ENCODE measurements at regions not wholly inside any gene's neighbourhood (a gene's known extent, or its start where the extent isn't known, plus 50 kb on each side); places are given as distances from the start of the nearest gene placed in this dataset.

DNA sequence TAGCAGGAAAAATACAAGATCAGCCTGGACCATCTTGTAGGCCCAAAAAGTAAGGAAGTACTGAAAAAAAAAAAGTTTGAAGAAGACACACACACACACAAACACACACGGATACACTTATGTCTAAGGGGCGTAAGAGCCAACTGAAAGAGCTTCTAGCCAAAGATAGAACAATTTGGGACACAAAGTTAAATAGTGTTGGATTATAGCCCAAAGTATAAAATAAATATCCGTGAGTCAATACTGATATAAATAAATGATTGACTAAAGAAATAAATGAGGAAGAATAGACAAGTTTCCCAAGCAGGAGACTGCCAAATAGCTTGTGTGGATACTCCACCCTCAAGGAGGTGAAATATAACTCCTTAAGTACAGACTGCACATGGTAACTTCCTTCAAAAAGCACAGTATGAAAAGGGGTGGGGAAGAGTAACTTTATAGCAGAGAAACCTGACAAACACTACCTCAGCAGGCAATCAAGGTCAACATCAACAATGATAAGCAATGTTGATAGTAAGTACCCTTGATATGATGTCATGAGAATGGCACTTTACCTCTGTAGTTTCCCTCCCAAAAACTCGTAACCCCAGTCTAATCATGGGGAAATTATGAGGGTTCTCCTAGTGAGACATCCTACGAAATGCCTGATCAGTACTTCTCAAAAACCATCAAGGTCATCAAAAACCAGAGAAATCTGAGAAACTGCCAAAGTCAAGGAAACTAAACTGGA, 187.3 kb upstream of the ATP11B start:
- DNase-seq (no peak), FAIRE-seq (no peak)
- no peak overlapping the region for H3K4me3 ChIP-seq (ENCODE audit: low read length in 3 of 3)
- no peak overlapping the region for H3K27ac ChIP-seq (ENCODE audit: low read depth in 2 of 2, low read length in 2 of 2)
- H3K4me1 ChIP-seq (ENCODE audit: control insufficient read depth in 2 of 3, insufficient read depth in 2 of 3, low read depth in 1 of 3, low read length in 3 of 3) = no peaks in the 10 kb centered on the region
- H3K9ac ChIP-seq (ENCODE audit: low read length in 3 of 3) = no peak overlapping the region
- no peaks in the 10 kb centered on the region for H3K27me3 ChIP-seq (ENCODE audit: control insufficient read depth, insufficient read depth, low read length)
- intact Hi-C loops (cut with DNase I) = no loop called here
- no peak for TF ChIP-seq CTCF (IDR thresholded peaks at IDR 0.05; ENCODE audit: borderline replicate concordance, extremely low read depth, insufficient read depth)
- no peaks in the 10 kb centered on the region for H3K36me3 ChIP-seq (ENCODE audit: control insufficient read depth in 2 of 3, insufficient read depth in 3 of 3, low read length in 3 of 3)
- H3K9me3 ChIP-seq (ENCODE audit: control insufficient read depth in 2 of 3, insufficient read depth in 1 of 3, low read length in 3 of 3) = no peaks in the 10 kb centered on the region

GRCh38 chr3:182606905-182607504, 186.3 kb upstream of the ATP11B start:
- no peak overlapping the region for H3K27ac ChIP-seq (ENCODE audit: low read depth in 2 of 2, low read length in 2 of 2)
- H3K9ac ChIP-seq (ENCODE audit: low read length in 3 of 3) = no peak overlapping the region
- H3K9me3 ChIP-seq (ENCODE audit: control insufficient read depth in 2 of 3, insufficient read depth in 1 of 3, low read length in 3 of 3) = no peaks in the 10 kb centered on the region
- H3K4me3 ChIP-seq (ENCODE audit: low read length in 3 of 3) = no peak overlapping the region
- no peaks in the 10 kb centered on the region for H3K27me3 ChIP-seq (ENCODE audit: control insufficient read depth, insufficient read depth, low read length)
- H3K4me1 ChIP-seq (ENCODE audit: control insufficient read depth in 2 of 3, insufficient read depth in 2 of 3, low read depth in 1 of 3, low read length in 3 of 3) = no peaks in the 10 kb centered on the region
- H3K36me3 ChIP-seq (ENCODE audit: control insufficient read depth in 2 of 3, insufficient read depth in 3 of 3, low read length in 3 of 3) = no peaks in the 10 kb centered on the region
- FAIRE-seq (no peak), DNase-seq (no peak)
- no peak for TF ChIP-seq CTCF (IDR thresholded peaks at IDR 0.05; ENCODE audit: borderline replicate concordance, extremely low read depth, insufficient read depth)
- intact Hi-C loops (cut with DNase I) = no loop called here

DNA sequence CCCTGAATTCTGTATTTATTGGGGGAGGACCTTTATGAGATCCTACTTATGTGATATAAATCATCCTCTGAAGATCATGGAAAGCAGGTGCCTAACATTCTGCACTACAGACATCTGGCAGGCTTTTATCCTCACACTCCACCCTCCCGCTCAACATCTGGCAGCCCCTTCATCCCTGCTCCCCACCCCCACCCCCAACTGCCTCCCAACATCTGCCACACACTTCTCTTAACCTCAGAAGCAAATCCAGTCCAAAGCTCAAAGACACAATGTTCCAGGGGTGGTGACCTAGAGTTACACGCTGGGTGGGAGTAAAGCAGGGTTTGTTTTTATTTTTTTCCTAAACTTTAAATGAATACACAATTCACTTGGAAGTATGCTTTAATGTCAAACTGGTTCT, 184.5 kb upstream of the ATP11B start:
- DNase-seq = peak in 1 of 5 donors; percentile 30
- no peak overlapping the region for H3K27ac ChIP-seq (ENCODE audit: low read depth in 2 of 2, low read length in 2 of 2)
- H3K4me1 ChIP-seq (ENCODE audit: control insufficient read depth in 2 of 3, insufficient read depth in 2 of 3, low read depth in 1 of 3, low read length in 3 of 3) = no peaks in the 10 kb centered on the region
- no peaks in the 10 kb centered on the region for H3K27me3 ChIP-seq (ENCODE audit: control insufficient read depth, insufficient read depth, low read length)
- no peak overlapping the region for H3K4me3 ChIP-seq (ENCODE audit: low read length in 3 of 3)
- intact Hi-C loops (cut with DNase I) = no loop called here
- H3K36me3 ChIP-seq (ENCODE audit: control insufficient read depth in 2 of 3, insufficient read depth in 3 of 3, low read length in 3 of 3) = no peaks in the 10 kb centered on the region
- FAIRE-seq = no peak
- no peak for TF ChIP-seq CTCF (IDR thresholded peaks at IDR 0.05; ENCODE audit: borderline replicate concordance, extremely low read depth, insufficient read depth)
- no peak overlapping the region for H3K9ac ChIP-seq (ENCODE audit: low read length in 3 of 3)
- no peaks in the 10 kb centered on the region for H3K9me3 ChIP-seq (ENCODE audit: control insufficient read depth in 2 of 3, insufficient read depth in 1 of 3, low read length in 3 of 3)

All from kidney (tissue), 13 donors.